HG03520 (cell line): ENCODE measurements at regions not wholly inside any gene's neighbourhood (a gene's known extent, or its start where the extent isn't known, plus 50 kb on each side); places are given as distances from the start of the nearest gene placed in this dataset.
"Not testable (repeated sequence)": the region's sequence is repeated elsewhere in the genome, so short reads cannot be mapped to it uniquely, and the experiment has no call there.

ENCODE experiments used
- ATAC-seq: cut with Tn5 transposase; IDR thresholded peaks from one replicate; pipeline ENCODE4 v1.9.1; 2021; ENCODE audit warnings: mild to moderate bottlenecking, moderate library complexity; ENCODE audit not compliant: unreplicated experiment

DNA sequence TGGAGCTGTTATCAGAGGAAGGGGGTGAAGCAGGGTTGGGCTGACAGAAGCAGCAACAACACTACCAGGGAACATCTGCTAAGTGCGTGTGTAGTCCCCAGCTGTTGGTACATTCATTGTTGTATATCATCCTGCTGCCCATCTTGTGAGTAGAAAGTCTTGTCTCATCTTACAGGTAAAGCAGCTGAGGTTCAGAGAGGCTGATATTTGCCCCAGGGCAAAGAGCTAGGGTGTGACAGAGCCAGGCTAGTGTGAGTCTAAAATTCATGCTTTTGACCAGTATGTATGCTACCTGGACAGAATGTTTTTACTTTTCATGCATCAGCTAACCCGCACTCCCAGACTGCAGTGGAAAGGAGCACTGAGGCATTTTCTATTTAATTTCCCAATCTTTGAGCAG is 221.6 kb downstream of the STK31 start:
- ATAC-seq, result no peak

DNA sequence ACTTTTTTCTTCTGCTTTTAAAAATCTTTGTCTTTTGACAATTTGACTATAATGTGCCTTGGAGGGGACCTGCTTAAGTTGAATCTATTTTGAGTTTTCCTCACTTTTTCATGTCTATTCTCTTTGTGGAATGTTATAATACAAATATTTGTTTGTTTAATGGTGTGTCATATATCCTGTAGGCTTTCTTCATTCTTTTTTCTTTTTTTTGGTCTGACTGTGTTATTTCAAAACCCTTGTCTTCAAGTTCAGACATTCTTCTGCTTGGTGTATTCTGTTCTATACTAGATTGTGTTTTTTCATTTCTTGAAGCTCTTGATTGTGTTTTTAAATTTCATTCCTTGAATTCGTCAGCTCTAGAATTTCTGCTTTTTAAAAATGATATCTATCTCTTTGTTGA is 228.2 kb downstream of the STK31 start:
- no peak for ATAC-seq

DNA sequence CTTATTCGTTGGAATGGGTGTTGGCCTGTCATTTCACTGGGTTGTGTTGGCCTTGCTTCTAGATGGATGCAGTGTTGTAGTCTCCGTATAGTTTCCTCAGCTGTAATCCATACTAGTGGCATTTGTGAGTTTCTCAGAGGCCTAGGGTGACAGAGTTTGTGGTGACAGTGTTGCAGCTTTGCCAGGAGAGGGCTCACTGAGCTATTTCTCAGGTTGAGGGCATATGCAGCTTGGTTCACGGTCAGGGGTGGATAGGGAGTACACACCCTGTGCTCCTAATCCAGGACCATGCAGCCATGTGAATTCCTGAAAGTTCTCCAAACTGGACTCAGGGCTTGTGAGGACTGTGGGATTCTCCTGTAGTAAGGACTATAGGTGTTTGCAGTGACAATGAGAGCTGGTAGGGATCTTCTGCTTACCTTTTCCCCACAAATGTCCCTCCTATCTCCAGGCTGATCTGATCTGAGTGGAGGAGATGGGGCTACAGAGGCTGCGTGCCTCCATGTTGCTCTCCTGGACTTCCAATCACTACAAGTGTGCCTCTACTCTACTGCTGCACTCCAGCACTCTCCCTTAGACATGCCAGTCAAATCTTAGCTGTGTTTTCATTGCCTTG is 229.0 kb downstream of the STK31 start:
- ATAC-seq, result peak; percentile 75

DNA sequence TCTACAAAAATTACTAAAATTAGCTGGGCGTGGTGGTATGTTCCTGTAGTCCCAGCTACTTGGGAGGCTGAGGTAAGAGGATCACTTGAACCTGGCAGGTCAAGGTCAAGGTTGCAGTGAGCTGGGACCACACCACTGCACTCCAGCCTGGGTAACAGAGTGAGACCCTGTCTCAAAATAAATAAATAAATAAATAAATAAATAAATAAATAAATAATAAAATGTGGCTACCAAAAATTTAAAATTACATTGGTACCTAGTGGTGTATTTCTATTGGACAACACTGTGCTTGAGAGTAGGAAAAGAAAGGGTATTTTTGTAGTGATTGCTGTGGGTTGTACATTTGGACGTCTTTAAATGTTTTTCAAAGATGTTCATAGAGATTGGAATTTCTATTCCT is 229.7 kb downstream of the STK31 start:
- ATAC-seq, result not testable (repeated sequence)

DNA sequence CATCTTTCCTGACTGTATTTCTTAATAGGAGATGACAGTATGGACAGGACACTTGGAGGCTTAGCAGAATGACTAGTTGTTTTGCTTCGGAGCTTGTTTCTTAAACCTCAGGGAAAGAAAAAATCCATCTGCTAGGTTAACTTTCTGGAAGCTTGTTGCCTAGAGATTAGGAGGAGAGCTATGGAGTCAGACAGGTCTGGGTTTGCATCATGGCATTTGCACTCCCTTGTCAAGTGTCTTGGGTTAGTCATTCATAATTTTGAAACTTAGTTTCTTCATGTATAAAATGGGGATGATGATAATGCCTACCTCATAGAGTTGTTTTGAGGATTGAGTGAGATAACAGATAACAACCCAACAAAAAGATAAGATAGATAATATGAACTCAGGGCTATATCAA is 231.5 kb downstream of the STK31 start:
- no peak for ATAC-seq

DNA sequence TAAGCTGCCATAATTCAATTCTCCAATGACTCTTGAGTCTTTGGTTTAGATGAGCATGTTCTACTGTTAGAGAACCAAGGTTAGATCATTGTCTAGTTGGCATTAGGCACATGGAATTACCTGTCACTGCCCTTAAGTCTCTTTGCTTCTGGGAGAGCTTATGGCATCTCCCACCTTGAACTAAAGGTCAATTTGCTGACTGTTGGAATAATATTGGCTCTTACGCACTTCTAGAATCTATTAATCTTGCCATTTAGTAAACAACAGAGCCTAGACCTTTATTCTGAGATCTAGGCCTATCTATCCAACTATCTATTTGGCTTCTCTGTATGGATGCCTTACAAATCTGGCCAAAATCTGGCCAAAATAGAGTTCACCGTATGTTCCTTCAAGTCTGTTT is 232.0 kb downstream of the STK31 start:
- ATAC-seq, result no peak

DNA sequence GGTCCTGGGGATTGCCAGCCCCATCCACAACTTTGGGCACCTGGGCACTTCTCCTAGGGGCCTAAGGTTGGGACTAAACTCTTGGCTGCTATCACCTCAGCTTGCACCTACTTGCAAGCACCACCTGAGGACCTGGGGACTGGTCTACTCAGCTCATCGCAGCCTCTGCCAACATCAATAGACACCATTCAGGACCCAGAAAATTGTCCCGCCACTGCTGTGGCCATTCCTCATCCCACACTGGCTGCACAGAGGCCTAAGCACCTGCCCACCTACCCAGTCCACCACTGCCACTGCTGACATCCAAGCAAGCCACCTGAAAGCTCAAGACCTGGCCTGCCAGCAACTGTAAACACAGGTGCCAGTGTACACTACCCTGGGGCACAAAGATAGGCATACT is 234.1 kb downstream of the STK31 start:
- ATAC-seq, result no peak

DNA sequence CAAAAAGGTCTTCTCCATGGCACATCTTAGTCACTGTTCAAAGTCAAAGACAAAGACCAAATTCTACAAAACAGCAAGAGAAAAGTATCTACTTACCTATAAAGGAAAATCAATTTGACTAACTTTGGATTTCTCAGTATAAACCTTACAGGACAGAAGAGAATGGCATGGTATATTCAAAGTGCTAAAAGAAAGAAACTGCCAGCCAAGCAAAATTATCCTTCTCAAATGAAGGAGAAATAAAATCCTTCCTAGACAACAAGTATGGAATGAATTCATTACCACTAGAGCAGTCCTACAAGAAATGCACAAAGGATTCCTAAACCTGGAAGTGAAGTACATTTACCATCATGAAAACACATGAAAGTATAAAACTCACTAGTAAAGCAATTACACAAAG is 235.5 kb downstream of the STK31 start:
- ATAC-seq, result no peak

DNA sequence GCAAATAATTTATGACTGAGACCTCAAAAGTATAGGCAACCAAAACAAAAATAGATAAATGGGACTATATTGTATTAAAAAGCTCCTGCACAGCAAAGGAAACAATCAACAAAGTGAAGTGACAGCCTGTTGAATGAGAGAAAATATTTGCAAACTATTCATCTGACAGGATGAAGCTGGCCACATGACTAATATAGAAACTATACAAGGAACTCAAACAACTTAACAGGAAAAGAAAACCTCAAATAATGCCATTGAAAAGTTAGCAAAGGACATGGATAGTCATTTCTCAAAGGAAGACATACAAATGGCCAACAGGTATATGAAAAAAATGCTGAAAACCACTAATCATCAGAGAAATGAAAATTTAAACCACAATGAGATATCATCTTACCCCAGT is 245.1 kb downstream of the STK31 start:
- no peak for ATAC-seq

DNA sequence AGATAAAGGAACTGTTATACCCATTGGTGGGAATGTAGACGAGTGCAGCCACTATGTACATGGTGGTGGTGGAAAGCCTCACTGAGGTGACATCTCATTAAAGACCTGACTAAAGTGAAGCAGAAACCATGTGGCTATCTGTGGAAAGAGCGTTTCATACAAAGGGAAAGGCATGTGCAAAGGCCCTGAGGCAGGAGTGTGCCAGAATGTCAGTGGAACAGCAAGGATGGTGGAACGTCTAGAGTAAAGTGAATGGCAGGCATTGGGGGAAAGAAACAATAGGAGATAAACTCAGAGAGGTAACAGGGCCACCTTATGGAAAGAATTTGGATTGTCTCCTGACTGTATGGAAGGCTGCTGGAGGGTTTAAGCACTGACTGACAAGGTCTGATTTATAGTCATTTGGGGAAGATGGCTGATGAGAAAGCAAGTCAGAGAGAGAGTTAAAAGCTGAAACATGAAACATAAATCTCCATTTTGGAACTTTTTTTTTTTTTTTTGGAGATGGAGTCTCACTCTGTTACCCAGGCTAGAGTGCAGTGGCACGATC is 245.7 kb downstream of the STK31 start:
- ATAC-seq, result no peak

DNA sequence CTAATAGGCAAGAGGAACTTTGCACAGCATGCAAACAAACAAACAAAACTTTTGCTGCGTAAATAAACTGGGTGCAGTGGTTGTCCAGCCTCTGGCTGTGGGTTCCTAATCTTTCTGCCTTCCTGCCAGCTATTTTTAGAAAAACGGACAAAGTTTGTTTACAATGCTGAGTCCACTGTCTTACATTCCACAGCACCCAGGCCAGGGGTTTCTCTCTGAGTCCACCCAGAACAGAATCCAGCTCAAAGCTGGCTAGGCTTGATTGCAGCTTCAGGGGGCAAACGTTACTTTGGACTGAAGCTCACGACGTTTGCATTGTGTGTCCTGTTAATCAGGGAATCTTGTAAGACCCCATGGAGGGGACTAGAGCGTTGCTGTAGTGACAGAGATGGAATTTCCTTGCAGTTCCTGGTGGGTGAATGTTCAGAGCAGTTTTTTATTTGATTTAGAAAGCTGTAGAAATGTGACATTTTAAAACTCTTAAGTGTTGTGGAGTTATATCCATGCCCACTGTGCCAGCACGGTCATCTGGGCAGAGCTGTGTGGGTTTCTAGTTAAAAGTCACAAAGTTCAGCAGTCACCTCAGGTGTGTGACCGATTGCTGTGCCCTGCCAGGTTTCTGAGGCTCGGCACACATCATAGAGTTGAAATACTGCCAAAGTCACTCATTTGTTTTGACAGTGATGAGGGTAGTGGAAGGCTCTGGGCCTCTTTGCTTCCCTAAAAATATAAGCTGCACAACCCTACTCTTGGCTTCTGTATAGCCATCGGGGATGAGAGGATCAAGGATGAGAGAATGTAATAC is 247.0 kb downstream of the STK31 start:
- ATAC-seq, result no peak

DNA sequence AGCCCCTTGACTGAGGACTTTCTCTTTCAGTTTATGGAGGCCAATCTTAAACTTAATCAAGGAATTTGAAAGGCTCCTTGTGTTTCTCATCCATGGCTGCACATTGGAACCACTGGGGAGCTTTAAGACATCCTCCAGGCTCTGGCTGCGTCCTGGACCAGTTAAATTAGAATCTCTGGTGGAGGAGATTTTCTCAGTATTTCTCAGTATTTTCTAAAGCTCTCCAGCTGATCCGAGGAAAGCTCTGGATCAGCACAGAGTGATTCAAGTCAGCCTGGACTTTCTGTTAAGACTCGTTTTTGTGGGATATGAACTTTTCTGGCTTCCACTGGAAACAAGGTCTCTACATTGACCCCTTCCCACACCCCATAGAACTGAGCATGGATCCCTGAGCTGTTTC is 249.8 kb downstream of the STK31 start:
- no peak for ATAC-seq

DNA sequence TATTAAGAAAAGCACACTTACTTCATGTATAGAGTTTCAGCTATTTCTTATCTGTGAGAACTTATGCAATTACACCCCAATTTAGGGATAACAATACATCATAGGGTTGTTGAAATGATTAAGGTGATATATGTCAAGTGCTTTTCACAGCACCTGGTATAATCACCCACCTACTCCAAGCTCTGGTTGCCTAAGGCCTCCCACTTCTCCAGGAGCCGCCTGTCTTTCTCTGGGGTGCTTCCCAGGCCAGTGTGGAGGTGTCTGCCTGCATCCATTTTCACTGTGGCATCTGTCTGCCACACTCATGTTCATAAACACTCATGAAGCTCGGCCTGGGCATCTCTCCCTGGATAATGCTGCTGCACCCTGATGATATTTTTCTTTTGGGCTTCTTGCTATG is 250.3 kb downstream of the STK31 start:
- no peak for ATAC-seq

DNA sequence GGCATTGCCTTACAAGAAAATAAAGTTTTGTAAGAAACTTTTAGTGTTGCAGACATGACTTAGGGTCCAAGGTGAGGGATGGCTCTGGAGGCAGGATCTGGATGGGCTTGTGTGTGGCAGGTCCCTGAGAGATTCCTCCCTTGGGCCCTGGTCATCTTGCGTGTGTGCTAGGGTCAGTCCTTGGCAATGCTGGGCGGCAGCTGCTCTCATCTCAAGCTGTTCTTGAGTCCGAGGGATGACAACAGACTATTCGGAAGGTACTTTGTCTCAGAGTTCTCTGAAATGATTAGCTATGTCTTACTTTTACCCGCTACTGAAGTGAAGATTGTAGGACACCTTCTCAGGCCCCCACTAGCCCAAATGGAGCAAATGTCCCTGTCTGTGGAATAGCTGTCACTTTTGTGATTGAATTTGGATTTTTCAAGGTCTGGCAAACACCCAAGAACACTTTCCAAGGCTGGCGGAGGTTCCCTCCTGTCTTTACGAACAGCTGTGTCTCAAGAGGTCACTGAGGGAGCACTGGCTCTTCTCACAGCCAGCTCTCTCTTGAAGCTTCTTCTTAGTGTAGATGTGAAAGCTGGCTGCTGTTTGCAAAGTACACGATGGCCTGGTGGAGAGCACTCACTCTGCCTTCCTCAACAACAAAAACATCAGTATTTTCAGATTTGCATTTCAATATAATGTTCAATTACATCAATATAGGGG is 253.6 kb downstream of the STK31 start:
- ATAC-seq, result no peak

DNA sequence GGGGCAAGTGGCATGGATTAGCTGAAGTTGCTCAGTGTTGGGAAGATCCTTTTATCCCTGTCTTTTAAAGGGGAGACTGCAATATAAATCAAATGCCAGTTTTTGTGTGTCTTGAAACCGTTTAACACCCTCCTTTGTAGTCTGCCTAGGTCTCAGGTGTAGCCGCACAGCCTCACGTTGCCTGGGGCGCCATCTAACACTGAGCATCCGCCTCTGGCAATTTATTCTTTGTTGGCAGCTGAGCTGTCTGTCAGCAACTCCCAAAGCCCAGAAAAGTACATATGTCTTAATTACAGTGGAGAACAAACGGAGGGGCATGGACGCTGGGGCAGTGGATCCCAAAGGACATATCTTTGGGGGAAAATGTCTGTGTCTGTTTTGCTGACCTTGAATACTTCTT is 254.7 kb downstream of the STK31 start:
- no peak for ATAC-seq

DNA sequence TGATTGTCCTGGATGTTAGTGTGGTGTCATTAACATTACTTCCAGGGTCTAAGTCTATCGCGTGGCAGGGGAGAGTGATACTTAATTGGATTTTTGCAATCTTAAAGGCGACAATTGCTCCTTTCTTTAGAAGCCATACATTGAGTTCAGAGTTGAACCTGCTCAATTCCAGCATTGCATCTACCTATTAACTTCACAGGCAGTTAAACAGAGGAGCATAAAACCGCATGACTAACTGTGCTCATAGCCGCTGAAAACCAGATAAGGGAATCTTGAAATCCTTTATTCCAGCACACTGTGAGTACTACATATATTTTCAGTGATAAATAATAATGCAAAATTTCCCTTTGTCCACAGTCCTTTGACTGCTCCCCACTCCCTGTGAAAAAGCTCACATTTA is 255.3 kb downstream of the STK31 start:
- ATAC-seq, result no peak

DNA sequence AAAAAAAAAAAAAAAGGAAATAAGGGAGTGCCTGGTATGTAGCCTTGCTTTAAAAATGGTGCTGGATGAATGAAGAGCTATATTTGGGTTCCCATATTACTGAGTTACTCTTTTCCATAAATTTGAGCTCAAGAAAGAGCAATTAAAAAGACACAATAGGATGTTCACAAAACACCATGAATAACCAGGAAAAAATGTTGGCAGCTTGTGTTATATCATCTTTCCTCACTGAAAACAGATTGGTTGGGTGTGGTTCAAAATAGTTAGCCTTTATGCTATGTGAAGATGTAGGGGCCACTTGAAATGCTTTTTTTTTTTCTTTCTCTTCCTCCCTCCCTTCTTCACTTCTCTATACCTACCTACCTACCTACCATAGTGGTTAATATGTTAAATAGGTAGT is 256.9 kb downstream of the STK31 start:
- ATAC-seq, result no peak

DNA sequence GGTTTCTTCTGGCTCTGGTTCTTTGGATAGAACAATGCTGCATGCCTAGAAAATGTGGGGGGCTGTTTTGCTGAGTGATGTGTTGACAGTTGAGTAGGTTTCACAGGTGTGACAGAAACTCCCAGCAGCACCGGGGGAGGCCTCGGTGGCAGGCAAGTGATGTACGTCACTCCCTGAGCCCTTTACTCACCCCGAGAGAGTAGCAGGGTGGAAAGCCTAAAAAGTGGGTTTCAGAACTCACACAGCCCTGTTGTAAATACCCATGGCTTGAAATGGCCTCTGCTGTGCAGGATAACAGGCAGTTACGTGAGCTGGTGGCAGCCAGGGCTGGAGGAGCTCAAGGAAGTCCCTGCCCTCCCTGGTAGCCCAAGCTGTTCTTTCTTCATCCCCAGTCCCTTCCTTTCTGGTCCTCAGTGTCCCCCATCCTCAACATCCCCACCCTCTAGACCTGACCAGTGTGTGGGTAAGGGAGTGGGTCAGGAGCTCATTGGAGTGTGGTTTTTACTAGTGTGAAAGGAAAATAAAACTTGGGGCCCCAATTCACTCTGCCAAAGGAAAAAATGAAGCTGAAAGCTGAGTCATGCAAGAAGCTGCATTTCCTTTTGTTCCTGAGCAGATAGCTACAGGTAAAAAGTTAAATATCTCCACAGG is 258.1 kb downstream of the STK31 start:
- peak; percentile 45 for ATAC-seq

DNA sequence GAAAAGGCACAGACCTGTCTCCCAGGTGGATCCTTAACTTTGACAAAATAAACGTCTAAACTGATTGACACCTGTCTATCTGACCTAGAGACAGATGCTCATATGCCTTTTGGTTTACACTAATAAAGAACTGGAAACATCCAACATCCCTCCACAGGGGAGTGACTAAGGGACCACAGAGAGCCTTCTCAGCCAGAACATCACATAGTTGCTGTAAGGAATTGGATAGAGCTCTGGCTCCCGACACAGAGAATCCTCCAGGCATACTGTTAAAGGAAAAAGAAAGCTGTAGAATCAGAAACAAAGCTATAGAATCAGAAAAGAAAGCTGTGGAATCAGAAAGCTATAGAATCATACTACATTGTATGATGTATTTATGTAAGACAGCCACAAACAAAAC is 258.8 kb downstream of the STK31 start:
- ATAC-seq, result no peak

DNA sequence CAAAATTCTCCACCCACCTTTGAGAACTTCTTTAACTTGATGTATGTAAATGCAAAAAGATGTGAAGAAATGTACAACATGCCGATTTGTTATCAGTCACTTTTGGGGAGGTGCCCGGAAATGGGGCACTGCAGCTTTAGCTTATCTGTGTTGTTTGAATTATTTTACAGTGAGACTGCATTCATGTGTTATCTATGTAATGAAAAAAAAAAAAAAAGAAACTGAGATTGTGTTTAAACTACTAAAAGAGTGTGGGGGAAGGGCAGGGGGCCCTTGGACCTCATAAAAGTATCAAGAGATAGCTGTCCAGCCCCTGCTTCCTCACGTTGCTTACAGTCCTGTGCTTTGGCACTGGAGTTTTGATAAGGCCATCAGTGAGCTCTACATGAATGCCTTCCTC is 259.4 kb downstream of the STK31 start:
- ATAC-seq, result no peak

DNA sequence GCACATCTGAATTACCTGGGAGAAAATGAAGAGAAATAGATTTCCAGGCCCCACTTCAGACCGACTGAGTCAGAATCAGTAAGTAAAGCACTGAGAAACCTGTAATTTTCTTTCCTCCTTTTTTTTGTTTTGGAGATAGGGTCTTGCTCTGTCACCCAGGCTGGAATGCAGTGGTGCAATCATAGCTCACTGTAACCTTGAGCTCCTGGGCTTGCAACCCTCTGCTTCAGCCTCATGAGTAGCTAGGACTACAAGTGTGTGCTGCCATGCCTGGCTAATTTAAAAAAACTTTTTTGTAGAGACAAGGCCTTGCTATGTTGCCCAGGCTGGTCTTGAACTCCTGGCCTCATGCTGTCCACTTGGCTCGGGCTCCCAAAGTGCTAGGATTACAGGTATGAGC is 260.2 kb downstream of the STK31 start:
- no peak for ATAC-seq
